ENCODE measurements at regions not wholly inside any gene's neighbourhood (a gene's known extent, or its start where the extent isn't known, plus 50 kb on each side); places are given as distances from the start of the nearest gene placed in this dataset.
"Not testable (repeated sequence)": the region's sequence is repeated elsewhere in the genome, so short reads cannot be mapped to it uniquely, and the experiment has no call there.

GRCh38 chr9:30107134-30107533 lies 2277.3 kb upstream of the ACO1 start:
- not testable (repeated sequence) for TF ChIP-seq ZNF274 (IDR thresholded peaks at IDR 0.05; ENCODE audit: borderline replicate concordance, extremely low read depth, low read length); POU5F1 (IDR thresholded peaks at IDR 0.05; ENCODE audit: low read depth, low read length); EZH2 (IDR thresholded peaks at IDR 0.05; ENCODE audit: low read depth, low read length, severe bottlenecking); SIN3A (conservative IDR thresholded peaks at IDR 0.05 in 1 of 2, IDR thresholded peaks at IDR 0.05 in 1 of 2; ENCODE audit: low read depth in 1 of 2, low read length in 2 of 2); TAF1 (IDR thresholded peaks at IDR 0.05; ENCODE audit: low read depth, low read length); SUZ12 (IDR thresholded peaks at IDR 0.05; ENCODE audit: low read length); HDAC6 (IDR thresholded peaks at IDR 0.05; ENCODE audit: low read depth, low read length); SRF (IDR thresholded peaks at IDR 0.05; ENCODE audit: low read depth, low read length); POLR2A (IDR thresholded peaks at IDR 0.05; ENCODE audit: control extremely low read depth in 1 of 2, low read depth in 2 of 2, low read length in 2 of 2); MAFK (IDR thresholded peaks at IDR 0.05; ENCODE audit: low read depth, low read length); RFX5 (IDR thresholded peaks at IDR 0.05; ENCODE audit: borderline replicate concordance, low read depth, low read length)
